Ascending aorta (tissue), 2 donors: ENCODE measurements at regions not wholly inside any gene's neighbourhood (a gene's known extent, or its start where the extent isn't known, plus 50 kb on each side); places are given as distances from the start of the nearest gene placed in this dataset.

Experiments used
- DNase-seq, 2 donors: peaks; one replicate each; pipeline ENCODE4 v3.0.0-alpha.2; 2019; ENCODE audit warnings: low spot score in 2 of 2
- H3K27ac ChIP-seq, 2 donors: fragments of 200-600 bp; sonication (generic); one replicate each; pipeline ENCODE4 v1.5.1; 2016 to 2017; ENCODE audit warnings: mild to moderate bottlenecking in 1 of 2
- H3K27me3 ChIP-seq: fragments of 200-600 bp; sonication (generic); one replicate; pipeline ENCODE4 v1.5.1; 2017
- H3K36me3 ChIP-seq, 2 donors: fragments of 200-600 bp; sonication (generic); one replicate each; pipeline ENCODE4 v1.5.1; 2016
- H3K4me1 ChIP-seq, 2 donors: fragments of 200-600 bp; sonication (generic); one replicate each; pipeline ENCODE4 v1.5.1; 2016 to 2017; ENCODE audit warnings: mild to moderate bottlenecking in 1 of 2
- H3K4me3 ChIP-seq, 2 donors: fragments of 200-600 bp; sonication (generic); one replicate each; pipeline ENCODE4 v1.5.1; 2016 to 2017; ENCODE audit warnings: mild to moderate bottlenecking in 1 of 2
- H3K9me3 ChIP-seq, 2 donors: fragments of 200-600 bp; sonication (generic); one replicate each; pipeline ENCODE4 v1.5.1; 2016
- CTCF ChIP-seq, 3 experiments: fragments of 200-600 bp in 2 of 3; fragments of 450-650 bp in 1 of 3; sonication (generic) in 2 of 3; IDR thresholded peaks; one replicate each; pipeline ENCODE4 v1.5.1; 2016 to 2019; ENCODE audit warnings: antibody characterized with exemption in 3 of 3, mild to moderate bottlenecking in 1 of 3, moderate library complexity in 1 of 3
- intact Hi-C: fragments of 100-400 bp; cut with DNase I; formaldehyde crosslinking; loops from one replicate; pipeline ENCODE4 v1.15.1; 2023

GRCh38 chr2:15881676-15882075 lies 58.7 kb upstream of the MYCN start:
- DNase-seq = no peak
- Histone ChIP-seq H3K9me3 (no peaks in the 10 kb centered on the region), H3K36me3 (no peaks in the 10 kb centered on the region), H3K4me1 (no peaks in the 10 kb centered on the region), H3K4me3 (no peak overlapping the region), H3K27ac (no peak overlapping the region), H3K27me3 (no peaks in the 10 kb centered on the region)
- TF ChIP-seq CTCF (IDR thresholded peaks at IDR 0.05) = no peak
- intact Hi-C loops = no loop called here

DNA sequence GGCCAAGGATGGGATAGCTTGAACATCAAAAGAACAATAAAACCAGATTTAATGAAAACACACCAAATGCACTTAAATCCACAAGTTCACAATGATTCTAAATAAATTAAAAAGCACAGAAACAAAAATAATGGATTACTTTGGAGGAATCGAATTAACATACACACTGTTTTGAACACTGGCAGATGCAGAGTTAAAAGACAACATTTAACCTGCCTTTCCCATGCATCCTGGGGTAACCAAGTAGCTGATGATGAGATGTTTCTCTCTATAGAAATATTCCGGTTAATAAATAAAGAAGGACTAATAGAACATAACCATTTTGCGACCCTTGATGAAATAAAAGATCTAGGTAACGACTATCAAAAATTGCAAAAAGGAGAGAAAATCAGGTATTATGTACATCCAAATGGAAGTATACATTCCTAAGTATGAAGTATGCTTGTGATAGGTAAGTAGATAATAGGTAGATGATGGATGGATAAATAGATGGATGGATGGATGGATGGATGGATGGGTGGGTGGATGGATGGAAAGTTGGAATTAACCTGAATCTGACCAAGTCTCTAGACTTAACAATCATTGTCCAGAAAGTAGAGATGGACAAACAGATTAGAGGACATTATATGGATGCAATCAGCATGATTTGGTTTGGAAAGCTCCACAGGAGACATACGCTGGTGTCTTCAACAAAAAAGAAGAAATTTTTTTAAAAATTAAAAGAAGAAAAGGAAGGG lies 57.4 kb upstream of the MYCN start:
- no peak for DNase-seq
- intact Hi-C loops = no loop called here
- Histone ChIP-seq H3K36me3 (no peaks in the 10 kb centered on the region), H3K27me3 (no peaks in the 10 kb centered on the region), H3K4me3 (no peak overlapping the region), H3K27ac (no peak overlapping the region), H3K9me3 (no peaks in the 10 kb centered on the region), H3K4me1 (no peaks in the 10 kb centered on the region)
- TF ChIP-seq CTCF (IDR thresholded peaks at IDR 0.05) = no peak

GRCh38 chr2:15883684-15884083 lies 56.7 kb upstream of the MYCN start:
- H3K4me1 ChIP-seq = no peaks in the 10 kb centered on the region
- H3K36me3 ChIP-seq = no peaks in the 10 kb centered on the region
- TF ChIP-seq CTCF (IDR thresholded peaks at IDR 0.05) = no peak
- intact Hi-C loops = no loop called here
- H3K4me3 ChIP-seq = no peak overlapping the region
- no peak for DNase-seq
- H3K27me3 ChIP-seq = no peaks in the 10 kb centered on the region
- no peak overlapping the region for H3K27ac ChIP-seq
- H3K9me3 ChIP-seq = no peaks in the 10 kb centered on the region

GRCh38 chr2:15884790-15885189 lies 55.6 kb upstream of the MYCN start:
- Histone ChIP-seq H3K4me3 (no peak overlapping the region), H3K36me3 (no peaks in the 10 kb centered on the region), H3K4me1 (no peaks in the 10 kb centered on the region), H3K27me3 (no peaks in the 10 kb centered on the region), H3K27ac (no peak overlapping the region), H3K9me3 (no peaks in the 10 kb centered on the region)
- intact Hi-C loops = no loop called here
- no peak for DNase-seq
- TF ChIP-seq CTCF (IDR thresholded peaks at IDR 0.05) = no peak

GRCh38 chr2:15886231-15886630 lies 54.1 kb upstream of the MYCN start:
- DNase-seq = no peak
- no peaks in the 10 kb centered on the region for H3K27me3 ChIP-seq
- no peaks in the 10 kb centered on the region for H3K9me3 ChIP-seq
- no peaks in the 10 kb centered on the region for H3K4me1 ChIP-seq
- TF ChIP-seq CTCF (IDR thresholded peaks at IDR 0.05) = no peak
- intact Hi-C loops = no loop called here
- no peaks in the 10 kb centered on the region for H3K36me3 ChIP-seq
- H3K4me3 ChIP-seq = no peak overlapping the region
- no peak overlapping the region for H3K27ac ChIP-seq
